HL-60 (cell line): ENCODE measurements at regions not wholly inside any gene's neighbourhood (a gene's known extent, or its start where the extent isn't known, plus 50 kb on each side); places are given as distances from the start of the nearest gene placed in this dataset.

Source experiments
- CTCF ChIP-seq: IDR thresholded peaks from one replicate; pipeline ENCODE4 v1.5.1; 2011; ENCODE audit warnings: low read length, control low read depth, inconsistent platforms; ENCODE audit not compliant: insufficient read depth
- GABPA ChIP-seq: IDR thresholded peaks from 2 replicates; pipeline ENCODE4 v1.6.1; 2012; ENCODE audit warnings: low read depth
- POLR2AphosphoS5 ChIP-seq: IDR thresholded peaks from 2 replicates; pipeline ENCODE4 v1.6.1; 2012; ENCODE audit warnings: low read depth
- SPI1 ChIP-seq: IDR thresholded peaks from 2 replicates; pipeline ENCODE4 v1.6.1; 2012; ENCODE audit warnings: low read depth, mild to moderate bottlenecking, borderline replicate concordance

- no peak for TF ChIP-seq CTCF
- no peak for TF ChIP-seq POLR2AphosphoS5
- no peak for TF ChIP-seq SPI1
- TF ChIP-seq GABPA: no peak
Observed at GRCh38 chr5:68734781-68735180, 359.0 kb upstream of the SLC30A5 start.
